ENCODE measurements at regions not wholly inside any gene's neighbourhood (a gene's known extent, or its start where the extent isn't known, plus 50 kb on each side); places are given as distances from the start of the nearest gene placed in this dataset.

GRCh38 chr2:204184226-204184625, 247.7 kb downstream of the ICOS start:
- DNase-seq (ENCODE audit: low read depth), result no peak

DNA sequence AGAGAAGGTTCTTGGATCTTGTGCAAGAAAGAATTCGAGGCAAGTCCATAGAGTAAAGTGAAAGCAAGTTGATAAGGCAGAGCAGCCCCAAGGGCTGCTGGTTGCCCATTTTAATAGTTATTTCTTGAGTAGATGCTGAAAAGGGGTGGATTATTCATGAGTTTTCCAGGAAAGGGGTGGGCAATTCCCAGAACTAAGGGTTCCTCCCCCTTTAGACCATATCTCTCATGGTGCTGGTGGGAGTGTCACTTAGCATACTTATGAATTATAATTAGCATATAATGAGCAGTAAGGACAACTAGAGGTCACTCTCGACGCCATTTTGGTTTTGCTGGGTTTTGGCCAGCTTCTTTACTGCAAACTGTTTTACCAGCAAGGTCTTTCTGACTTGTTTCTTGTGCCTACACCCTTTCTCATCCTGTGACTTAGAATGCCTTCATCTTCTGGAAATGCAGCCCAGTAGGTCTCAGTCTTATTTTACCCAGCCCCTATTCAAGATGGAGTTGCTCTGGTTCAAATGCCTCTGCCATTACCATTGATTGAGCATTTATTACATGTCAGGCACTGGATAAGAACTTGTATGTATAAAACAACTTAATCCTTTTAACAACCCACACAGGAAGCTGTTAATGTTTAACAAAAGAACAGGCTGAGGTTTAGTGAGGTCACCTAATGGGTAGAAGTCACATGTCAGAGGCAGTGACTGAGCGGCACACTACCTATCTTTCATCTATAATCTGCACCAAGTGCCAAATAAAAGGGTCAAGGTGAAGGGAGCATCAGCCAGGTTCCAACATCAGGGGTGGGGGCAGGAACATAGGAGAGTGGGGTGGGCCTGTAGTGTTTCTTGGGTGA, 250.9 kb downstream of the ICOS start:
- no peak for DNase-seq (ENCODE audit: low read depth)

DNA sequence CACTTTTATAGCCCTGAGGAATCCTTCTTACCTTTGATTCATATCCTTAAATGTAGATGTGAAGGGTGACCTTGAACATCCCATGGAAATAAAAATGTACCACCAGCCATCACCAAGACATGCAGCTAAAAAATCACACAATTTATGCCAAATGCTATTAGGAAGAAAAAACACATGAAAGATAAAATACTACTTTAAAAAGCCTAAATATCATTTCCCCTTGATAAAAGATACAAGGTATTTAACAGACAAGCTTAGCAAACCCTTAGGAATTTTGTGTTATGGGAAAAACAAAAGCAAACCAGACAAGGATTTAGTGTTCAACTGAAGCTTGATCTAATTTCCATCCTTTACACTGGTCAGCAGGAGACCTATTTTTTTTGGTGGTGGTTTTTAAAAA, 255.0 kb downstream of the ICOS start:
- DNase-seq (ENCODE audit: low read depth), result no peak

DNA sequence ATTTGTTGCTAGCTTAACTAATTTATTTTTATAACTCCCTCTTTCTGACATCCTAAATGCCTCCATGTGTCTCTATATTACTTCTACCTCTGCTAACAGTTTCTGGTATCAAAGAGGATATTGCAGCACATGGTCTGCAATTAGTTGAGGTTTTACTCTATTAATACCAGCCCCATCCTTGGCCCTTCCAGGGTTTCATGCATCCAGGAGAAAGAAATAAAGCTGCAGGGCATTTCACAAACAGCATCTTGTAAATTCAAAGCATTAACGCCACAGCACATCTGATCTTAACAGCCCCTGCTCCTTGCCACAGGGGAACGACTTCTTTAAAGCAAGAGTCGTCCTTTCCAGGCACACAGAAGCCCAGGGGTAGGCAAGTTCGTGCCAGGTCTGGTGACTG, 258.9 kb downstream of the ICOS start:
- DNase-seq (ENCODE audit: low read depth), result no peak

GRCh38 chr2:204197336-204198005, 260.9 kb downstream of the ICOS start:
- no peak for DNase-seq (ENCODE audit: low read depth)

GRCh38 chr2:204199357-204199756, 262.8 kb downstream of the ICOS start:
- no peak for DNase-seq (ENCODE audit: low read depth)

DNA sequence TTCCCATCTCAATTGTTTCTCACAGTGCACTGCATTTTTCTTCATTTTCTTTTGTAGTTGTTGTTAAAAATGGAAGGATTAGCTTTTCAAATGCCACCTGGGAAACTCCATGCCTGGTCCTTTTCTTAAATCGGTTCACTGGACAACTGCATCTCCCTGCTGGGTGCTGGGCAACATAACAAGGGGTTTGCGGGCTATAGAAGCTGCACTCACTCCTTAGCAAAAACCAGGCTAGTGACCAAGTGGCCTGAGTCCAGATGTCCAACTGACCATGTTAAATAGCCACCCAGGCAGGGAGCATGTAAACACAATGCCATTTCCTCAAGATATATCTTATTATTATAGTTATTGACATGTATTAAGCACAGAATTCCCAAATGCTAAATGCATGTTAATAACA, 264.9 kb downstream of the ICOS start:
- no peak for DNase-seq (ENCODE audit: low read depth)

DNA sequence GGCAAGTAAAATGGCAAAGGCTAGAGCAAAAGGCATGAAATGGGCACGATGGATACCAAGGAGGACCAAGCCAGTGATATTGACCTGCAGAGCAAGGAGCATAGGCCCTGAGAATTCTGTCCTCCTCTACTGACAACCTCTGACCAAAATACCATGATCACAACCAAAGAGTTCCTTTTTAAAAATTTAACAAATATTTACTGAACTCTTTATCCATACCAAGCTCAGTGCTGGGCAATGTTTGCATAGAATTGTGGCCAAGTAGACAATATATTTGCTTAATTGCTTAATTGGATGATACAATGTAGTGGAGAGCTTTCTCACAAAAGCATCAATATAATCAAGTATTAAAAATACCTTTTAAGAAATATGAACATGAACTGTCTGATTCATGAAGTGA, 265.7 kb downstream of the ICOS start:
- no peak for DNase-seq (ENCODE audit: low read depth)

DNA sequence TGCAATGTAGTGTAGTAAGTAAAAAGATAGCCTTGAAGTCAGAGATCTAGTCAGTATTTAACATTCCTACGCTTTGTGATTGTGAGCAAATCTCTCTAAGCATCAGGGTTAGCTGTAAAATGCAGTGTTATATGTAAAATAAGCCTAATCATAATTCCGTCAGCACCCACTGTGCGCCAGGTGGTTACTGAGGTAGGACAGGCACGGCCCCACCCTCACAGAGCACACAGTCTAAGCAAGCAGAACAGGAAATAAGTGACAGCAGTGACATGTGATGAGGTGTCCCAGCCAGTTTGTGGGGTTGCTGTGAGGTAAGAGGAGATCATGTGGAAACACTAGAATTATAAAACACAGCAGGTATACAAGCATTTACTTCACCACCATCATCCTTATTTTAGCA, 267.1 kb downstream of the ICOS start:
- DNase-seq (ENCODE audit: low read depth), result no peak

DNA sequence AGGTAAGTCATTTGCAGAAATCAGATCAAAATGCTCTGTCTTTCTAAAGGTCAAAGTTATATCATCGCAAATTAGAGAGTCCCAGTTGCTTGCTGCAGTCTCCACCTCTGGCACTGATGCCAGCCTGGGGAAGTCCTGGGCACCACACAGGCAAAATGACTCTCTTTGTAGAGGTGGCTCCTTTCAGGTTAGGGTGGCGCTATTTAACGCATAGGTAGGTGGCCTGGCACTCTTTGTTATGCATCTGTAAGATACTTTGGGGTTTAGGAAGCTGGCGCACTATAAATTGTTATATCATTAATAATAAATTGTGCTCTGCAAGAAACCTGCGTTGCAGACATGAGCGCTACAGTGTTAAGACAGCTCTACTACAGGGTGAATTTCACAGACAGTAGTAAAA, 268.5 kb downstream of the ICOS start:
- no peak for DNase-seq (ENCODE audit: low read depth)

- no peak for DNase-seq (ENCODE audit: low read depth)
These were observed 269.0 kb downstream of the ICOS start for GRCh38 chr2:204205538-204205937.

DNA sequence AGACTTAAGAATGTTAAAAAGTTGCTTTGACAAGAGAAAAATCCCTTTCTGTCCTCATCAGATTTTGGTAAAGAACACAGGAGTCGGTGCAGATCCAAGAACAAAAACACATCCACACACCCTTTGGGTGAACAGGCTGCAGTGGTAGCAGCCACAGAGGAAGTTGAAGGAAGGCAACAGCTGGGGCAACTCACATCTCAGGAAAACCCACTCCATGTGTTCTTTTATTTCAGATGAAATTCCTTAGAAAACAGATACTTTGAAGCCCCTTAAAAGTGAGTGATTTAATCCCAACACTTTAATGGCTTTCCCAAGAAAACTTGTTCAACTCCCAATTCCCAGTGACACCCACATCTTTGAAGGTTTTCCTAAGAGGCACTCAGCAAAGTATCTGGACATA, 271.3 kb downstream of the ICOS start:
- no peak for DNase-seq (ENCODE audit: low read depth)

DNA sequence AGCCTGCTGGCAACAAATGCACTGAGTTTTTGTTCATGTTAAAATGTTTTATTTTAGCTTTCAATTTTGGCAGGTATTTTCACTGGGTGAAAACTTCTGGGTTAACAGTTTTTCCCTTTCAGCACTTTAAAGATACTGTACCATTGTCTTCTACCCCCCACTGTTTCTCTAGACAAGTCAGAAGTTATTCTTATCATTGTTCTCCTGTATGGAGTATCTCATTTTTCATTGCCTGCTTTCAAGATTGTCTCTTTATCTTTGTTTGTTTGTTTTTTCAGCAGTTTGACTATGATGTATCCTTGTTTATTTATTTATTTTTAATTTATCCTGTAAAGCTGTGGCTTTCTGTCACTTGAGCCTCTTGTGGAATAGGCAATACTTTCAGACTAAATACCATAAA, 277.0 kb downstream of the ICOS start:
- no peak for DNase-seq (ENCODE audit: low read depth)

DNA sequence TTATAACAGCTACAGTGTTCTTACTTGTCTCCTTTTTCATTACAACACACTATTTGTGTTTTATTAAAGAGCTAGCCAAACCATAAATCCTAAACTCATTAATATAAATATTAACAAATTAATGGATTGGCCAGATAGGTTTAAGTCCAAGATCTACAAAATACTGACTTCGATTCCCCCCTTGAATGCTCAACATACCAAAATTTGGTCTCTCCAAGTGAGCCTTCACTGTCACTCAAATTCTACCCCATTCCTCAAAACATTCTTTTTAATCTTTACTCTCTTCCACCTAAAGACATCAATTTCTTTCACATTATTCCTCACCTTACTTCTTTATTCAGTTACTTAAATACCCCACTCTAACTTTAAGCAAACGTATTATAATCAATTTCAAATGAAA, 281.5 kb downstream of the ICOS start:
- no peak for DNase-seq (ENCODE audit: low read depth)

DNA sequence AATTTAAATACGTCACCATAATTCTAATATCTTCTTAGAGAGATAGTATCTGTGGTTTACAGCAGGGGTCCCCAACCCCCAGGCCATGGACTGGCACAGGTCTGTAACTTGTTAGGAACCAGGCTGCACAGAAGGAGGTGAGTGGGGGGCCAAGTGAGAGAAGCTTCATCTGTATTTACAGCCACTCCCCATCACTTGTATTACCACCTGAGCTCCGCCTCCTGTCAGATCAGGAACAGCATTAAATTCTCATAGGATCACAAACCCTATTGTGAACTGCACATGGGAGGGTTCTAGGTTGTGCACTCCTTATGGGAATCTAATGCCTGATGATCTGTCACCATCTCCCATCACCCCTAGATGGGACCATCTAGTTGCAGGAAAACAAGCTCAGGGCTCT, 282.6 kb downstream of the ICOS start:
- DNase-seq (ENCODE audit: low read depth), result no peak

GRCh38 chr2:204220896-204221295, 284.3 kb downstream of the ICOS start:
- DNase-seq (ENCODE audit: low read depth), result no peak

DNA sequence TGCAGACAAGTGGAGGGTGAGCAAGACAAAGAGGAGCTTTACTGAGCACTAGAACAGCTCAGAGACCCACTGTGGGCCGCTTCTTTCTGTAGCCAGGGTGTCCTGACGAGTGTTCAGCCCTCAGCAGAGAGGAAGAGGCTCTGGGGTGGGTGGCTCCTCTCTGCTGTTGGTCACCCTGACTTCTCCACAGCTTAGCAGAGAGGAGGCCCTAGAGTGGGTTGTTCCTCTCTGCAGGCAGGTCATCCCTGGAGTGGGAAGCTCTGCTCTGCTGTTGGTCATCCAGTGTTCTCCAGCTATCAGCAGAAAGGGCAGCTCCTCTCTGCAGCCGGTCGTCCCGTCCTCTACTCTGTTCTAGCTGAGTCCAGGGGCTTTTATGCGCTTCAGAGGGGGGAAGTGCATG, 286.5 kb downstream of the ICOS start:
- no peak for DNase-seq (ENCODE audit: low read depth)

DNA sequence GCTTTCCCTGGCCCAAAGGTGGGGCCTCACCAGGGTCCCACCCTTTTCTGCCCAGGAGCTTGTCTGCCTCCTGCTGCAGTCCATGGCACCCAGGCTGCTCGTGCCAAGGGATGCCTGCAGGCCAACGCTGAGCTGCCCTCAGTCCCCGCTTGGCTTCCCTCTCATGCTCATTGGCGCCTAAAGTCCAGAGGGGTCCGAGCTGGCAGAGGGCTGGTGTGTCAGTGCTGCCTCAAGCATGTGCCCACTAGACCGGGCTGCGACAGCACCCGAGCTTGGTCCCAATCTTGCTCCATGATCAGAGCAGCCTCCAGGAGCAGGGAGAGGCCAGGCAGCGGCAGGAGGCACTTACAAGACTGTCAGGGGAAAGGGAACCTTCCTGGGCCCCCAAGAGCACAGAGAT, 287.0 kb downstream of the ICOS start:
- DNase-seq (ENCODE audit: low read depth), result no peak

GRCh38 chr2:204225671-204226073, 289.1 kb downstream of the ICOS start:
- no peak for DNase-seq (ENCODE audit: low read depth)

GRCh38 chr2:204226305-204226880, 289.8 kb downstream of the ICOS start:
- DNase-seq (ENCODE audit: low read depth), result no peak

- DNase-seq (ENCODE audit: low read depth), result no peak
These were observed 291.8 kb downstream of the ICOS start for GRCh38 chr2:204228169-204228886.

- DNase-seq (ENCODE audit: low read depth), result no peak
These were observed 297.7 kb downstream of the ICOS start for GRCh38 chr2:204234248-204234647.

- no peak for DNase-seq (ENCODE audit: low read depth)
These were observed 298.3 kb downstream of the ICOS start for GRCh38 chr2:204234879-204235278.
